ENCODE measurements at regions not wholly inside any gene's neighbourhood (a gene's known extent, or its start where the extent isn't known, plus 50 kb on each side); places are given as distances from the start of the nearest gene placed in this dataset.
"Not testable (repeated sequence)": the region's sequence is repeated elsewhere in the genome, so short reads cannot be mapped to it uniquely, and the experiment has no call there.

GRCh38 chr9:85142496-85142911 lies 473.0 kb downstream of the NTRK2 start:
- DNase-seq, result no peak

GRCh38 chr9:85137696-85138095 lies 468.2 kb downstream of the NTRK2 start:
- DNase-seq, result no peak

GRCh38 chr9:85136987-85137386 lies 467.5 kb downstream of the NTRK2 start:
- DNase-seq, result no peak

- no peak for DNase-seq
Measured at GRCh38 chr9:85136507-85136906, 467.0 kb downstream of the NTRK2 start.

GRCh38 chr9:85130764-85131163 lies 461.2 kb downstream of the NTRK2 start:
- no peak for DNase-seq

- DNase-seq, result no peak
Measured at GRCh38 chr9:85130260-85130659, 460.7 kb downstream of the NTRK2 start.

- DNase-seq, result no peak
Measured at GRCh38 chr9:85129514-85129913, 460.0 kb downstream of the NTRK2 start.

- DNase-seq, result no peak
Measured at GRCh38 chr9:85118990-85119755, 449.6 kb downstream of the NTRK2 start.

GRCh38 chr9:85117831-85118230 lies 448.3 kb downstream of the NTRK2 start:
- DNase-seq, result no peak

- no peak for DNase-seq
Measured at GRCh38 chr9:85115473-85115872, 445.9 kb downstream of the NTRK2 start.

GRCh38 chr9:85114799-85115198 lies 445.3 kb downstream of the NTRK2 start:
- DNase-seq, result no peak

- DNase-seq, result no peak
Measured at GRCh38 chr9:85112933-85113418, 443.4 kb downstream of the NTRK2 start.

GRCh38 chr9:85112391-85112790 lies 442.9 kb downstream of the NTRK2 start:
- no peak for DNase-seq

GRCh38 chr9:85108746-85109145 lies 439.2 kb downstream of the NTRK2 start:
- no peak for DNase-seq

- no peak for DNase-seq
Measured at GRCh38 chr9:85108229-85108628, 438.7 kb downstream of the NTRK2 start.

GRCh38 chr9:85089188-85089969 lies 419.9 kb downstream of the NTRK2 start:
- no peak for DNase-seq

- no peak for DNase-seq
Measured at GRCh38 chr9:85081963-85082362, 412.4 kb downstream of the NTRK2 start.

GRCh38 chr9:85079349-85079748 lies 409.8 kb downstream of the NTRK2 start:
- DNase-seq, result no peak

GRCh38 chr9:85077944-85078343 lies 408.4 kb downstream of the NTRK2 start:
- DNase-seq, result no peak

GRCh38 chr9:85077146-85077545 lies 407.6 kb downstream of the NTRK2 start:
- not testable (repeated sequence) for DNase-seq

Data from inflammatory macrophage (primary cell).